Progenitor cell of endocrine pancreas (in vitro differentiated cells): ENCODE measurements at regions not wholly inside any gene's neighbourhood (a gene's known extent, or its start where the extent isn't known, plus 50 kb on each side); places are given as distances from the start of the nearest gene placed in this dataset.

Source experiments
- DNase-seq: peaks from one replicate; pipeline ENCODE4 v3.0.0; 2021; ENCODE audit warnings: low spot score; ENCODE audit not compliant: unreplicated experiment
- H3K27ac Mint-ChIP-seq: 2 replicates; pipeline ENCODE4 v1.8.0; 2021; ENCODE audit warnings: mild to moderate bottlenecking, moderate library complexity, mixed read lengths
- H3K27me3 Mint-ChIP-seq: 2 replicates; pipeline ENCODE4 v1.8.0; 2021; ENCODE audit warnings: mixed read lengths
- H3K36me3 Mint-ChIP-seq: 2 replicates; pipeline ENCODE4 v1.8.0; 2022; ENCODE audit warnings: mixed read lengths; ENCODE audit not compliant: insufficient read depth
- H3K4me1 Mint-ChIP-seq: 2 replicates; pipeline ENCODE4 v1.8.0; 2021; ENCODE audit warnings: low read depth, mixed read lengths
- H3K4me3 Mint-ChIP-seq: 2 replicates; pipeline ENCODE4 v1.8.0; 2021; ENCODE audit warnings: low read depth, mild to moderate bottlenecking, moderate library complexity, mixed read lengths
- H3K9me3 Mint-ChIP-seq: 2 replicates; pipeline ENCODE4 v1.8.0; 2021; ENCODE audit warnings: low read depth, mixed read lengths
- TF ChIP-seq, protein P1 (sequence below): fragments of 200-600 bp; sonication (generic); IDR thresholded peaks from one replicate; pipeline ENCODE4 v1.5.0; 2021; ENCODE audit warnings: antibody characterized with exemption, mild to moderate bottlenecking; ENCODE audit not compliant: unreplicated experiment

- Mint-ChIP-seq H3K4me3 (no peak overlapping the region), H3K4me1 (peaks cover 3% of the 10 kb centered on the region), H3K9me3 (no peaks in the 10 kb centered on the region), H3K27ac (no peak overlapping the region), H3K36me3 (no peaks in the 10 kb centered on the region), H3K27me3 (no peaks in the 10 kb centered on the region)
- no peak for DNase-seq
- TF ChIP-seq, protein P1, sequence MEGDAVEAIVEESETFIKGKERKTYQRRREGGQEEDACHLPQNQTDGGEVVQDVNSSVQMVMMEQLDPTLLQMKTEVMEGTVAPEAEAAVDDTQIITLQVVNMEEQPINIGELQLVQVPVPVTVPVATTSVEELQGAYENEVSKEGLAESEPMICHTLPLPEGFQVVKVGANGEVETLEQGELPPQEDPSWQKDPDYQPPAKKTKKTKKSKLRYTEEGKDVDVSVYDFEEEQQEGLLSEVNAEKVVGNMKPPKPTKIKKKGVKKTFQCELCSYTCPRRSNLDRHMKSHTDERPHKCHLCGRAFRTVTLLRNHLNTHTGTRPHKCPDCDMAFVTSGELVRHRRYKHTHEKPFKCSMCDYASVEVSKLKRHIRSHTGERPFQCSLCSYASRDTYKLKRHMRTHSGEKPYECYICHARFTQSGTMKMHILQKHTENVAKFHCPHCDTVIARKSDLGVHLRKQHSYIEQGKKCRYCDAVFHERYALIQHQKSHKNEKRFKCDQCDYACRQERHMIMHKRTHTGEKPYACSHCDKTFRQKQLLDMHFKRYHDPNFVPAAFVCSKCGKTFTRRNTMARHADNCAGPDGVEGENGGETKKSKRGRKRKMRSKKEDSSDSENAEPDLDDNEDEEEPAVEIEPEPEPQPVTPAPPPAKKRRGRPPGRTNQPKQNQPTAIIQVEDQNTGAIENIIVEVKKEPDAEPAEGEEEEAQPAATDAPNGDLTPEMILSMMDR: no peak
Observed at GRCh38 chr4:103429283-103429682, 231.1 kb upstream of the CENPE start.

- no peak for DNase-seq
- Mint-ChIP-seq H3K4me1 (peaks cover 5% of the 10 kb centered on the region), H3K9me3 (no peaks in the 10 kb centered on the region), H3K27ac (no peak overlapping the region), H3K36me3 (no peaks in the 10 kb centered on the region), H3K27me3 (no peaks in the 10 kb centered on the region), H3K4me3 (no peak overlapping the region)
- TF ChIP-seq, protein P1: no peak
Observed at GRCh38 chr4:103425406-103425805, 227.3 kb upstream of the CENPE start.

DNA sequence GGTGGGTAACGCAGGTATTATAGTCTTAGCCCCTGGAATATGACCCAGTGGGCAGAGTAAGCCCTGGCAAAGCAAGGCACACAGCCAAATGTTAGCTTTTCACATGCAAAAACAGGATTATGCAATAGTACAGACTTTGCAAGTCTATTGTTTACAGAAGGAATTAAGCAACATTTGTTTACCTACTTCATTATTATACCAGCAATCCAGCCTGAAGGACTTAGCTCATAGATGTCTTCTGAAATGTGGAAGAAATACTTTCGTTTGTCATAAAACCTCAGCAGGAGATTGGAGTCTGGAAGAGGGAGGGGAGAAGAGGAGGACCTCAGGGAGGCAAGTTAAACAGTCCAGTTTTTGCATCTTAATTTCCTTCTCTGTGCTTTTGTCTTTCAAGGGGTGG lies 226.7 kb upstream of the CENPE start:
- H3K4me1 Mint-ChIP-seq: peaks cover 5% of the 10 kb centered on the region
- no peaks in the 10 kb centered on the region for H3K9me3 Mint-ChIP-seq
- TF ChIP-seq, protein P1: no peak
- H3K27me3 Mint-ChIP-seq: no peaks in the 10 kb centered on the region
- DNase-seq: no peak
- no peak overlapping the region for H3K4me3 Mint-ChIP-seq
- no peak overlapping the region for H3K27ac Mint-ChIP-seq
- H3K36me3 Mint-ChIP-seq: no peaks in the 10 kb centered on the region

DNA sequence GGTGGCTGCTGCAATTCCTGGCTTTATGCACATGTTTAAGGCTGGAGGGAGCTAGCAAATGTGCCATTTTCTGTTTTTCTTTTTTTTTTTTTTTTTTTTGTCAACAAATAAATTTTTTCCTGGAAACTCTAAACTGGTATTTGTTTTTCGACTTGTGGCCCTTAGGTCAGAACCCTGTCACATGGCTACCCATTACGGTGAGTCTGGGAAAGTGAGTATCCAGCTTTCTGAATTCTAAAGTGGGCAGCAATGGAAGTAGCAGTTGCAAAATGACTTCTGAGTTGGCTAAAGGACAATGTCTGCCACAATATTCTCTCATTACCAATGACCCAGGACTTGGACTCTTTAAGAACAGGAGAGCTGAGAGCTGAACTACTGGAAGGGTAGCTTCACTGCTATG lies 225.1 kb upstream of the CENPE start:
- H3K27me3 Mint-ChIP-seq: no peaks in the 10 kb centered on the region
- no peak for DNase-seq
- TF ChIP-seq, protein P1: no peak
- no peaks in the 10 kb centered on the region for H3K9me3 Mint-ChIP-seq
- H3K4me3 Mint-ChIP-seq: no peak overlapping the region
- peaks cover 2% of the 10 kb centered on the region for H3K36me3 Mint-ChIP-seq
- peaks cover 5% of the 10 kb centered on the region for H3K4me1 Mint-ChIP-seq
- no peak overlapping the region for H3K27ac Mint-ChIP-seq

GRCh38 chr4:103422467-103423219 lies 224.5 kb upstream of the CENPE start:
- DNase-seq: no peak
- TF ChIP-seq, protein P1: no peak
- Mint-ChIP-seq H3K27me3 (no peaks in the 10 kb centered on the region), H3K4me1 (peaks cover 5% of the 10 kb centered on the region), H3K9me3 (no peaks in the 10 kb centered on the region), H3K4me3 (no peak overlapping the region), H3K27ac (no peak overlapping the region), H3K36me3 (peaks cover 2% of the 10 kb centered on the region)
